GM23338 (cell line): ENCODE measurements at regions not wholly inside any gene's neighbourhood (a gene's known extent, or its start where the extent isn't known, plus 50 kb on each side); places are given as distances from the start of the nearest gene placed in this dataset.

Experiments
- ATAC-seq: fragments of 200-7000 bp; cut with Tn5 transposase; 3 replicates; pipeline ENCODE4 v1.9.1; 2020
- DNase-seq: peaks from one replicate; pipeline ENCODE4 v3.0.0-alpha.2; 2015; ENCODE audit warnings: low spot score
- H2AFZ ChIP-seq: fragments of 200-600 bp; sonication (generic); 2 replicates; pipeline ENCODE4 v1.8.0; 2016; ENCODE audit warnings: antibody characterized with exemption, mild to moderate bottlenecking, moderate library complexity
- H3F3A ChIP-seq: fragments of 200-600 bp; sonication (generic); replicated peaks from 2 replicates; pipeline ENCODE4 v1.8.0; 2017; ENCODE audit warnings: antibody characterized with exemption, mixed run types, low read depth
- H3K27ac ChIP-seq: fragments of 200-600 bp; sonication (generic); 2 replicates; pipeline ENCODE4 v1.6.1; 2016; ENCODE audit warnings: low read depth
- H3K27me3 ChIP-seq: fragments of 200-600 bp; sonication (generic); 2 replicates; pipeline ENCODE4 v1.8.0; 2016; ENCODE audit warnings: mild to moderate bottlenecking, mixed run types, moderate library complexity; ENCODE audit not compliant: insufficient read depth
- H3K36me3 ChIP-seq: fragments of 200-600 bp; sonication (generic); 2 replicates; pipeline ENCODE4 v1.8.0; 2016; ENCODE audit warnings: mild to moderate bottlenecking; ENCODE audit not compliant: insufficient read depth
- H3K4me1 ChIP-seq: fragments of 200-600 bp; sonication (generic); 2 replicates; pipeline ENCODE4 v1.8.0; 2016; ENCODE audit warnings: mild to moderate bottlenecking, moderate library complexity; ENCODE audit not compliant: insufficient read depth
- H3K4me2 ChIP-seq: fragments of 200-600 bp; sonication (generic); 2 replicates; pipeline ENCODE4 v1.7.1; 2017; ENCODE audit warnings: mixed run types
- H3K4me3 ChIP-seq: fragments of 200-600 bp; sonication (generic); 2 replicates; pipeline ENCODE4 v1.6.1; 2016; ENCODE audit warnings: mixed run types
- H3K79me2 ChIP-seq: fragments of 200-600 bp; sonication (generic); replicated peaks from 2 replicates; pipeline ENCODE4 v1.8.0; 2017; ENCODE audit warnings: mild to moderate bottlenecking; ENCODE audit not compliant: insufficient read depth
- H3K9me2 ChIP-seq: fragments of 200-600 bp; sonication (generic); 2 replicates; pipeline ENCODE4 v1.8.0; 2017; ENCODE audit not compliant: insufficient read depth
- H4K20me1 ChIP-seq: fragments of 200-600 bp; sonication (generic); replicated peaks from 2 replicates; pipeline ENCODE4 v1.8.0; 2017; ENCODE audit warnings: mild to moderate bottlenecking; ENCODE audit not compliant: insufficient read depth
- H3K27ac Mint-ChIP-seq: 2 replicates; pipeline ENCODE4 v1.8.0; 2020; ENCODE audit warnings: inconsistent platforms, mild to moderate bottlenecking, moderate library complexity, mixed read lengths
- H3K27me3 Mint-ChIP-seq: 3 replicates; pipeline ENCODE4 v1.8.0; 2022; ENCODE audit warnings: low read depth, mild to moderate bottlenecking, moderate library complexity, mixed read lengths, inconsistent platforms; ENCODE audit not compliant: insufficient read depth, poor library complexity
- H3K36me3 Mint-ChIP-seq: 3 replicates; pipeline ENCODE4 v1.8.0; 2021; ENCODE audit warnings: low read depth, mild to moderate bottlenecking, inconsistent platforms, moderate library complexity, mixed read lengths
- H3K4me1 Mint-ChIP-seq: 3 replicates; pipeline ENCODE4 v1.8.0; 2020; ENCODE audit warnings: mild to moderate bottlenecking, inconsistent platforms, mixed read lengths
- H3K4me3 Mint-ChIP-seq: 3 replicates; pipeline ENCODE4 v1.8.0; 2021; ENCODE audit warnings: moderate library complexity, mild to moderate bottlenecking, inconsistent platforms, mixed read lengths
- H3K9me3 Mint-ChIP-seq: 3 replicates; pipeline ENCODE4 v1.8.0; 2020; ENCODE audit warnings: moderate library complexity, mild to moderate bottlenecking, inconsistent platforms, mixed read lengths
- CTCF ChIP-seq, 2 experiments: fragments of 200-600 bp in 1 of 2; sonication (generic) in 1 of 2; conservative IDR thresholded peaks; 2 replicates each; pipeline versions ENCODE4 v1.5.1 to v1.6.1; 2016 to 2017; ENCODE audit warnings: antibody characterized with exemption in 2 of 2, low read depth in 2 of 2, mild to moderate bottlenecking in 2 of 2, moderate library complexity in 1 of 2
- ETS1 ChIP-seq: IDR thresholded peaks from 2 replicates; pipeline ENCODE4 v1.6.1; 2016; ENCODE audit warnings: antibody characterized with exemption
- EZH2 ChIP-seq: fragments of 200-600 bp; sonication (generic); IDR thresholded peaks from one replicate; pipeline ENCODE4 v1.8.0; 2017; ENCODE audit warnings: antibody characterized with exemption, mild to moderate bottlenecking, low read depth; ENCODE audit not compliant: unreplicated experiment
- JUNB ChIP-seq: IDR thresholded peaks from one replicate; pipeline ENCODE4 v1.6.1; 2016; ENCODE audit warnings: antibody characterized with exemption; ENCODE audit not compliant: unreplicated experiment
- NANOG ChIP-seq: IDR thresholded peaks from 2 replicates; pipeline ENCODE4 v1.6.1; 2016; ENCODE audit warnings: antibody characterized with exemption, borderline replicate concordance
- REST ChIP-seq: IDR thresholded peaks from one replicate; pipeline ENCODE4 v1.6.1; 2018; ENCODE audit warnings: antibody characterized with exemption; ENCODE audit not compliant: unreplicated experiment
- STAT1 ChIP-seq: IDR thresholded peaks from one replicate; pipeline ENCODE4 v1.6.1; 2016; ENCODE audit warnings: antibody characterized with exemption; ENCODE audit not compliant: unreplicated experiment
- ZNF114 ChIP-seq: fragments of 250-450 bp; sonication (Bioruptor Pico); IDR thresholded peaks from 2 replicates; pipeline ENCODE4 v1.5.0; 2020; ENCODE audit warnings: mild to moderate bottlenecking, moderate library complexity
- ZNF462 ChIP-seq: fragments of 250-450 bp; sonication (Bioruptor Pico); IDR thresholded peaks from 2 replicates; pipeline ENCODE4 v1.5.0; 2020; ENCODE audit warnings: mild to moderate bottlenecking, moderate library complexity

- no peak for TF ChIP-seq REST
These were observed 210.3 kb downstream of the PTPRC start (continued) for GRCh38 chr1:198849093-198849492.

- H3K27ac Mint-ChIP-seq = no peak overlapping the region
- ATAC-seq (no peak), DNase-seq (no peak)
- H2AFZ ChIP-seq = no peak overlapping the region
- no peaks in the 10 kb centered on the region for H3K27me3 Mint-ChIP-seq
- no peaks in the 10 kb centered on the region for H3K27me3 ChIP-seq
- H3K27ac ChIP-seq = no peak overlapping the region
- H3K36me3 Mint-ChIP-seq = no peaks in the 10 kb centered on the region
- no peaks in the 10 kb centered on the region for H4K20me1 ChIP-seq
- H3K9me3 Mint-ChIP-seq = no peaks in the 10 kb centered on the region
- H3K4me3 Mint-ChIP-seq = no peak overlapping the region
- H3K4me1 Mint-ChIP-seq = no peaks in the 10 kb centered on the region
- no peaks in the 10 kb centered on the region for H3K9me2 ChIP-seq
- no peak overlapping the region for H3K4me3 ChIP-seq
- no peaks in the 10 kb centered on the region for H3F3A ChIP-seq
- H3K4me1 ChIP-seq = no peaks in the 10 kb centered on the region
- no peak overlapping the region for H3K4me2 ChIP-seq
- no peaks in the 10 kb centered on the region for H3K79me2 ChIP-seq
- H3K36me3 ChIP-seq = no peaks in the 10 kb centered on the region
- TF ChIP-seq CTCF (conservative IDR thresholded peaks at IDR 0.05; ENCODE audit: low read depth in 2 of 2) = no peak
- no peak for TF ChIP-seq NANOG
- TF ChIP-seq ZNF462 (CRISPR knock-in tag) = no peak
- no peak for TF ChIP-seq REST
- no peak for TF ChIP-seq ETS1
- TF ChIP-seq EZH2 = no peak
- TF ChIP-seq JUNB = no peak
- TF ChIP-seq ZNF114 (CRISPR knock-in tag) = no peak
- TF ChIP-seq STAT1 = no peak
These were observed 211.4 kb downstream of the PTPRC start for GRCh38 chr1:198850196-198850595.
